Activated T-cell treated with anti-CD3 and anti-CD28 coated beads, Interleukin-2, amount 50 U/mL, for 4 hours (primary cell): ENCODE measurements at regions not wholly inside any gene's neighbourhood (a gene's known extent, or its start where the extent isn't known, plus 50 kb on each side); places are given as distances from the start of the nearest gene placed in this dataset.

ENCODE experiments used
- ATAC-seq, 2 donors: fragments of 200-7000 bp; cut with Tn5 transposase; one replicate each; pipeline ENCODE4 v1.10.0; 2021
- DNase-seq: peaks from one replicate; pipeline ENCODE4 v3.0.0-alpha.2; 2020
- H3K27me3 Mint-ChIP-seq: one replicate; pipeline ENCODE4 v1.8.0; 2021; ENCODE audit warnings: low read depth, mixed read lengths
- H3K36me3 Mint-ChIP-seq: one replicate; pipeline ENCODE4 v1.8.0; 2022; ENCODE audit warnings: mixed read lengths; ENCODE audit not compliant: insufficient read depth
- H3K4me1 Mint-ChIP-seq: one replicate; pipeline ENCODE4 v1.8.0; 2021; ENCODE audit warnings: low read depth, mixed read lengths
- H3K4me3 Mint-ChIP-seq: one replicate; pipeline ENCODE4 v1.8.0; 2021; ENCODE audit warnings: mild to moderate bottlenecking, moderate library complexity, mixed read lengths
- H3K9me3 Mint-ChIP-seq: one replicate; pipeline ENCODE4 v1.8.0; 2021; ENCODE audit warnings: mixed read lengths

DNA sequence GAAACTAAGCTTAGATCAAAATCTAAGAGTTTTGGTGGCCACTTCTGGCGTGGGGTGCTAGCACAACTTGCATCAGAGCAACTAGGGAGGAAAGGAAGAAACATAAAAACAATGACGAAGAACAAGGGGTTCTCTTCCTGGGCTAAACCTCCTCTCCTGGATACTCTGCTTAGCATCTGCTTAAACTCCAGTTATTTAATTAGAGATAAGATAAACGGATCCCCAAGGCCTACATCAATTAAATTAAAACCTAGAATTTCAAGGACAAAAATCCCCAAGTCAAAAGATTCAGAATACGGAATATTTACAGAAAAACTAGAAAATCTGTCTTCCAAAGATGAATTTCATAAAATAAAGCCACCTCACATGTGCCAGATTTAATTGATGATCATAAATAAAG is 281.9 kb downstream of the SHOX2 start:
- Mint-ChIP-seq H3K27me3 (no peaks in the 10 kb centered on the region), H3K4me3 (no peak overlapping the region), H3K36me3 (no peaks in the 10 kb centered on the region), H3K9me3 (peaks cover 14% of the 10 kb centered on the region), H3K4me1 (no peaks in the 10 kb centered on the region)
- ATAC-seq (no peak), DNase-seq (no peak)

DNA sequence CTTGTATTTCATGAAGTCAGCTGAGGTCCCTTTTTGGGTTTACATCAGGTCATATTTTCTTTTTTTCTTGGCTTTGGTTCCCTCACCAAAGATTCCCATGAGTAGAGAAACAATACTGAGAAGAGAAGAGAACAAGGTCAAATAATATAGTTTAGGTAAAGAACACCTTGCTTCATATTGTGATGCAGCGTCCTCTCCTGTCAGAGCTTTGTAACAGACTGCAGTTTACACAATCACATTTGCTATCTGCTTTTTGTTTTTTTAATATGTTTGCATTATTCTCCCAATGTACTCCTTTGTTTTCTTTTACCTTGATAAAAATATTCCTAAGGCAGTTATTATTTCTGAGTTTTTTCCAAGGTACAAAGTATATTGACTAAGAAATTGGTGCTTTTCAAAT is 283.2 kb downstream of the SHOX2 start:
- Mint-ChIP-seq H3K4me1 (no peaks in the 10 kb centered on the region), H3K36me3 (no peaks in the 10 kb centered on the region), H3K27me3 (no peaks in the 10 kb centered on the region), H3K4me3 (no peak overlapping the region), H3K9me3 (peaks cover 7% of the 10 kb centered on the region)
- DNase-seq (no peak), ATAC-seq (no peak)

DNA sequence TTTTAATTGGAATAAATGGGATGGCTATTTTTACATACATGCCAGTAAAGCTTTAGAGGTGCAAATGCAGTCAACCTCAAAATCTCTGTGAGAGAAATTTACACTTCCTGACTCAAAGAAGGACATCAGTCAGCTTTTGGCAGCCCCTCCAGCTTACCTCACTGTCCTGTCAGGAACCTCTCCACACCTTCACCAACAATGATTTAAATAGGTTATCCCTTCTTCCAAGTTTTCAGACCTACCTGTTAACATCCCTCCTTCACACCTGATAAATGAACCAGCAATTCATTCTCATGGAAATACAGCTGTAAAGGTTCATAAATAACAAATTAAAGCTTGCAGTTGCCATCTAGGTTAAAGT is 286.1 kb downstream of the SHOX2 start:
- DNase-seq, result no peak
- Mint-ChIP-seq H3K9me3 (peaks cover 3% of the 10 kb centered on the region), H3K36me3 (no peaks in the 10 kb centered on the region), H3K4me1 (no peaks in the 10 kb centered on the region), H3K4me3 (no peak overlapping the region), H3K27me3 (no peaks in the 10 kb centered on the region)
- ATAC-seq, result no peak

DNA sequence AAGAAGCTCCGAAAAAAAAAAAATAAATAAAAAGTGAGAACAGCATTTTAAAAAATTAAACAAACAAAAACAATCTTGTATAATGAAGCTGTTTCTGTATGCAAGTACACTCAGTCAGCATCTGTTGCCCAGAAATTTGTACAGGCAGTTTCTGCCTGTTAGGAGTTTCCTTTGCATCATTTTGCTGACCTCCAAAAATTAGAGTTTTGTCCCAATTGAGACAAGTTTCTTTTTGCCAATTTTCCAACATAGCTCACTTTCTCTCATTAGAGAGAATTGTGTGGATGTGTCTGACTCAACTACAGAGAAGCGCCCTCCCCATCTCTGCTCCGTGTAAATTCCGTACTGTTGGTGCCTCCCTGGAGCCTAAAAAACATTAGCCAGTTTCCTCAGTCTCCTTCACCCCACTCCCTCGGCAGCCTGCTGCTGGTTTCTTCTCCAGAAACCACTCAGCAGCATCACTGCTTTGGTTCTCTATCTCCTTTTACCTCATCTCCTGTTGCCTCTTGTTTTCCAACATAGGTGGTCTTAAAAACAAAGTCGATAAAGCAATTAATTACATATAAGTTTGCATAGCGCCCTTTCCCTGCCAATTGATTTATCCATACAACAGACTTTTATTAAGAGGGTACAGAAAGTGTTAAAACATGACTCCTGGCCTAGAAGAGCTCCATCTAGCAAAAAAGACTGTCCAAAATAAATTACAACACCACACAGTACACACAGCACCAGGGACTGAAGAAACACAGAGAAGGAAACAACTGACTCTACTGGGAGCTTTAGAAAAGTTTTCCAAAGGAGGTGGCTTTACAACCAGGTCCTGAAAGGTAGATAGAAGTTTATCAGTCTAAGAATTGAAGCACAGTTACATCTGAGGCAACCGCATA is 286.7 kb downstream of the SHOX2 start:
- no peak for DNase-seq
- Mint-ChIP-seq H3K9me3 (peaks cover 3% of the 10 kb centered on the region), H3K27me3 (no peaks in the 10 kb centered on the region), H3K4me1 (no peaks in the 10 kb centered on the region), H3K4me3 (no peak overlapping the region), H3K36me3 (no peaks in the 10 kb centered on the region)
- ATAC-seq, result no peak

DNA sequence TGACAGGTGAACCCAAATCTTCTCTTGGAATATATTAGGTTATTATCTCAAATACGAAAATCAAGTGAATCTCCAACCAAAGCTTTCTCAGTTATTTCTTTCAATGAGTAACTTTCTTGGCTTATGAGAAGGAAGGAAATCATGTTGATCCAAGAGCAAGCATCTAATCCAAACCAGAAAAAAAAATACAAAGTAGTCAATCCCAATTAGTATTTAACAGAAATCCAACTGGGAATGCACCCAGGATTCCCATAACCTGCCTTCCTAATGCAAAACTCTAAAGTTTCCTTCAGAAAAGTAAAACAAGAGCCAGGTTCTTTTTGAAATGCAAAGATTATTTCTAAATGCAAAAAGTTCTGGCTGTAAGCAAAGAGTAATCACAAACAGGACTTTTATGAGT is 289.3 kb downstream of the SHOX2 start:
- H3K4me1 Mint-ChIP-seq, result no peaks in the 10 kb centered on the region
- H3K27me3 Mint-ChIP-seq, result no peaks in the 10 kb centered on the region
- no peaks in the 10 kb centered on the region for H3K36me3 Mint-ChIP-seq
- no peak for ATAC-seq
- H3K4me3 Mint-ChIP-seq, result no peak overlapping the region
- DNase-seq, result no peak
- peaks cover 3% of the 10 kb centered on the region for H3K9me3 Mint-ChIP-seq

DNA sequence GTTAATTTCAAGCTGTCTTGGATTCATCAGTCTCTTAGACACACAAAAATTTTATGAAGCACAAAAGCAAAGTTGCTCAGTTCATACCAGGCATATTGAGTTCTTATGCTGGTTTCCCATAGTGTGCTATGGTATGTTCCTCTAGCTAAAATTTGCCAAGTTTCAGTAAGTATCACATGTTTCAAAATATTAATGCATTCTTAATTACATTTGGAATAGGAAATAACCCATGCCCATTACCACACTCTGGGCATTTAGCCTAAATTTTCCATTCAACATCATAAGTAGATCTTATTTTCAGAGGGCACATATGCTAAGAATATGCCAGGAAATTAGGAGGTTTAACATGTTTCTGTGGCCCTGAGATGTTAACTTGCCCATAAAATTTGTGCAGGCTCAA is 289.9 kb downstream of the SHOX2 start:
- Mint-ChIP-seq H3K4me1 (no peaks in the 10 kb centered on the region), H3K27me3 (no peaks in the 10 kb centered on the region), H3K9me3 (peaks cover 4% of the 10 kb centered on the region), H3K4me3 (no peak overlapping the region), H3K36me3 (no peaks in the 10 kb centered on the region)
- DNase-seq (no peak), ATAC-seq (no peak)

DNA sequence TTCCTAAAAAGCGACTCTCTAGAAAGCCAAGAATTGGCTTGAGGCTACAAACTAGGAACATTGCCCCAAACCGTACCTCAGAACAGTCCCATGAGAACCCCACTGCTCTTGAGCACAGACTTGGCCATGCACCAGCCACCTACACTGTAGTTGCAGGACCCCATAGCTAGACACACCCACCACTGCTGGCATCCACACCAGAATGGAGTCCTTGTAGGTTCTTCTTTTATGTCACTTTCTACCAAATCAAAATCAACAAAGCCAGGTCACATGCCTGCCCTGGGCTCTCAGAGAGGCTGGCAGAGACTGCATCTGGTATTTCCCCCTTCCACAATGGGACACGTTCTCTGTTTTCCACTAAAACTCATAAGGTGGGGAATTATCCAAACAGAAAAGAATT is 290.5 kb downstream of the SHOX2 start:
- DNase-seq, result no peak
- H3K4me3 Mint-ChIP-seq, result no peak overlapping the region
- H3K9me3 Mint-ChIP-seq, result peaks cover 6% of the 10 kb centered on the region
- no peak for ATAC-seq
- no peaks in the 10 kb centered on the region for H3K36me3 Mint-ChIP-seq
- no peaks in the 10 kb centered on the region for H3K4me1 Mint-ChIP-seq
- H3K27me3 Mint-ChIP-seq, result no peaks in the 10 kb centered on the region

DNA sequence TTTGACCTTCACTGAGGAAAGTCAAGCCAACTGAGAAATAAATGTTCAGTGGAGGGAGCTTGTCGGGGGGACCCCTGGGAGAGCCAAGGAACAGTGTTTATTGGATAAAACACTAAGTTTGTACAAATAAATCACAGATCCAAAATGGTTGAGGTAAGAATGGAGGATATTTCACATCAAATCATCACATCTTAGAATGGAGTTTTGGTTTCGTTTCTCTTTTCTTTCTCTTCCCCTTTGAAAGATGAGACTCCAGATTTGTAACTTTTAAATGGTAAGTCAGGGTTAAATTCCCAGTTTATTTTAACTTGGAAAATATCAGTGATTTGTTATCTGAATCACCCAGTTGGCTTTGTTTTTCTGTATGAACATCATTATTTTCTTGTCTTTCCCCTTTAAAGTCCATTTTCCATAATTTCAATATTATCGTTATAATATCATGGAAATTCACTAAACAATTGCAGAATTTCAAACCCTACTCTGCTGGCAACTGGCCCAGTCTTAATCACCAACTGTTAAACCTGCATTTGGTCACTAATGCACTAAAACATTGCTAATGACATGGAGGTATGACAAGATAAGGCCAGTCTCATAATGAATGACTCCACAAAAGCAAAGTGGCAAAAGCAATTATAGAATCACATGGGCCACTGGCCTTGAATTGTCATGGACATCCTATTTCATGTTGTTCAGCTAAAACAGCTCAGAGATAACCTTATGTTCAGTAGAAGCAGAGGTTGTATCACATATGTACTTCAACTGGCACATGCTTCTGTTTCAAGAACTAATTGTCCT is 295.1 kb downstream of the SHOX2 start:
- Mint-ChIP-seq H3K4me3 (no peak overlapping the region), H3K4me1 (no peaks in the 10 kb centered on the region), H3K9me3 (peaks cover 4% of the 10 kb centered on the region), H3K27me3 (no peaks in the 10 kb centered on the region), H3K36me3 (no peaks in the 10 kb centered on the region)
- no peak for ATAC-seq
- DNase-seq, result no peak

DNA sequence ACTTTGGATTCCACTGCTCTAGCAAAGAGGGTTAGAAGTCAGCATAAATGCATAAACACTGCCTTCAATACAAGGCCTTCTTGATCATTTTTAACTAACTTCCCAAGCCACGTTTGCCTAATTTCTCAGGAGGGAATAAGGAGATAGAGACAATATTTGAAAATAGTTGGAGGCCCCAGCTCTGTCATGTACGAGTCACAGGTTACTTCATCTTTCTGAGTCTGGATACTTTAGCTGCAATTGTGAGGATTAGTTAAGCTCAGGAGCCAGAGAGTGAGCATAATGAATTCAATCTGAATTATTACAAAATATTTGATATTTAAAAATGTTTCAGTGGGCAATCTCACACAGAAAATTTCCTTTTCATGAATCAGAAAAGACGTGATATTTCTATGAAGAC is 298.9 kb downstream of the SHOX2 start:
- no peak for DNase-seq
- H3K9me3 Mint-ChIP-seq, result peaks cover 9% of the 10 kb centered on the region
- H3K27me3 Mint-ChIP-seq, result no peaks in the 10 kb centered on the region
- H3K4me3 Mint-ChIP-seq, result no peak overlapping the region
- no peaks in the 10 kb centered on the region for H3K4me1 Mint-ChIP-seq
- no peak for ATAC-seq
- H3K36me3 Mint-ChIP-seq, result no peaks in the 10 kb centered on the region

DNA sequence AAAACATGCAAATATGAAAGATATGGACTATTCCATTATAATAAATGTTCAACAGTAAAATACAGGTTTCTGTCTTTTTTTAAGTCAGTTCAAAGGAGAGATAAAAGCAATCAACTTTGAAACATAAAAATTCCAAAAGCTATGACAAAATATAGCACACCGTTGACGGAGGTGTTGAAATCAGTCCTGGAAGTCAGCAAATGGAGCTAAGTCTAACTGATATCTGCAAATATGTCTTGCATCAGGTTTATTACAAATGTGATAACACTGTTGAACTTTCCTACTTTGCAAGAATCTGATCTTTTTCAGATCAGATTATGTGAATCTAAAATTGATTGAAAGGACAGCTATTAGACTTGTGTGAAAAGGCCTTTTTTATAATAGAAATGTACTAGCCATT is 300.7 kb downstream of the SHOX2 start:
- no peaks in the 10 kb centered on the region for H3K27me3 Mint-ChIP-seq
- DNase-seq (no peak), ATAC-seq (no peak)
- no peaks in the 10 kb centered on the region for H3K4me1 Mint-ChIP-seq
- H3K36me3 Mint-ChIP-seq, result no peaks in the 10 kb centered on the region
- peaks cover 17% of the 10 kb centered on the region for H3K9me3 Mint-ChIP-seq
- H3K4me3 Mint-ChIP-seq, result no peak overlapping the region

DNA sequence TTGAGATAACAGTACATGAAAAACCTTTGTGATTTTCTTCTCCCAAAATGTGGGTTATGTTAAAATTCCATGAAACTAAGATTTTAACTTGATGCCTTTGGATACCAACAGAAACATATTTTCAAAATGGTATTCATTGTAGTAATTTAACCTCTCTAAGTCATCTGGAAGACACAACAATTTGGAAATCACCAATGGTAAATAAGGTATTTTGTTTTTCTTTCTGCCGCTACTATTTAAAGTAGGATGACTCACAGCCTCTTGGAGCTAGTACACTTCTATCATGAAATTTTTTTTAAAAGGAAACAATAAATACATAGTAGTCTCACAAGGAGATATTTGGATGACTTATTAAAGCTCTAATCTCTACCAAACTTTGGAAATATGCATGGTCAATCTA is 291.6 kb upstream of the VEPH1 start:
- H3K4me1 Mint-ChIP-seq, result no peaks in the 10 kb centered on the region
- H3K27me3 Mint-ChIP-seq, result no peaks in the 10 kb centered on the region
- no peak overlapping the region for H3K4me3 Mint-ChIP-seq
- DNase-seq (no peak), ATAC-seq (no peak)
- peaks cover 7% of the 10 kb centered on the region for H3K9me3 Mint-ChIP-seq
- H3K36me3 Mint-ChIP-seq, result no peaks in the 10 kb centered on the region

DNA sequence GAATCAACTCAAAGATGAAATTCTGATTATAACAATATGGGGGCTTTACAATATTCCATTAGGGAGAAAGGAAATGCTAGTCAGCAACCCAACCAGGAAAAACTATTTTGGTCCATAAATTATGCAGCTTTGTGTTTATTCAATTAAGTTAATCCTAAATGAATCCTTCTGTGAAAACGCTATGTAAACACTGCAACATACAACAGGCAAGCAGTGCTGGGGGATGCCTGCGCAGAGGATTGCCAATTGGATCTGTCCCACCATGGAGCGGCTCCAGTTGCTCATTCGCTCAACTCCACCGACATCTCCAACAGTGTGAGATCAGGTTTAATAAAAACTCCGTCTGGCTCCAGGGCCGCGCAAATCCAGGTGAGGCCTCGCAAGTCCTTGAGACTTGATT is 290.5 kb upstream of the VEPH1 start:
- ATAC-seq, result no peak
- DNase-seq, result no peak
- no peaks in the 10 kb centered on the region for H3K36me3 Mint-ChIP-seq
- H3K4me1 Mint-ChIP-seq, result no peaks in the 10 kb centered on the region
- peaks cover 4% of the 10 kb centered on the region for H3K9me3 Mint-ChIP-seq
- H3K27me3 Mint-ChIP-seq, result no peaks in the 10 kb centered on the region
- H3K4me3 Mint-ChIP-seq, result no peak overlapping the region

DNA sequence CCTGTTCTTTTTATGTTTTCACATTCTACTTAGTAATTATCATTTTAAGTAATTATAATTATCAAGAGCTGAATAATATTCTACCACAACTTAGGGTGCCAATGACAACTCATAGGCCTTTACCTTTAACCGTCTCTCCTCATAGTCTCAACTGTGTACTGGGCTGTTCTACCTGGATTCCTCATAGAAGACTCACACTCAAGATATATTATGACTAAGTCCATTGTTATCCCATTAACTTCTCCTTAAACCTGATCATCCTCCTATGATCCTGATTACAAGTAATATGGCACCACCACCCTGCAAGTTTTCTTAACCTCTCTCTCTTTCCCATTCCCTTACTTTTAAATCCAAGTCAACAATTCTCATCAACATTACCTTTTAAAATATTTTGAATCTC is 285.9 kb upstream of the VEPH1 start:
- Mint-ChIP-seq H3K4me3 (no peak overlapping the region), H3K36me3 (no peaks in the 10 kb centered on the region), H3K4me1 (no peaks in the 10 kb centered on the region), H3K27me3 (no peaks in the 10 kb centered on the region), H3K9me3 (no peaks in the 10 kb centered on the region)
- ATAC-seq (no peak), DNase-seq (no peak)

DNA sequence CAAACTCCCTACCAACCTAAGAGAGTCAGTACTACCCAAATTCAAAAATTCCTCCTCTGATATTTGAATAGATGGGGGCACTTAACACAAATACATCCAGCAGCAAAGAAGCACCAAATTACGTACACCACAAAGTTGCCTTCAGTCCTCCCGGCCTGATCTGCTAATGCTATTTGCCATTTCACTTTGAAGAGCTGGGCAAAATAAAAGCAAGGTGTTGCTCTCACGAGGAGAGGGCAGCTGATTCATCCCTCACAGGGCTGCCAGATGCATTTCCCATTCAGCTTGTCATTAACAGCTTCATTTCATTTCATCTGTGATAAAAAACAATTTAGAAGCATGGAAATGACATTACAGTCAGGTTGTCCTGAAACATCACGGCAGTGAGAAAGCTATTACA is 283.4 kb upstream of the VEPH1 start:
- Mint-ChIP-seq H3K27me3 (no peaks in the 10 kb centered on the region), H3K36me3 (no peaks in the 10 kb centered on the region), H3K4me3 (no peak overlapping the region), H3K4me1 (no peaks in the 10 kb centered on the region), H3K9me3 (peaks cover 3% of the 10 kb centered on the region)
- no peak for ATAC-seq
- DNase-seq, result no peak

DNA sequence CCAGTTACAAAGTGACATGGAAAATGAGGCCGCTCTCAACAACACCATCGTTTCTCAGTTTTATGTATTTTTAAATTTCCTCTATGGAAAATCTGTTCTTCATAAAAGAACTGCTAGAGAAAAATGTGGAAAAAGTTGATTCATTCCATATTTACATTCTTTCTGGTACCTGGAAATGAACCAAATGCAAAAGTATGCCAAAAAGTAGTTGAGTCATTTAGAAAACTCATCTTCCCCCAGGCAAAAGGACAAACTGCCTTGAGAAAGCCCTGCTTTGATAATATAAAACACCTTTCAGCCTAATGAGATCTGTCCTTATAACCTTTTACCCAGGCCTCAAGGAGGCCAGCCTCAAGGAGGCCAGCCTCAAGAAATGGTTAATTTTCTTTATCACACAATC is 283.0 kb upstream of the VEPH1 start:
- ATAC-seq, result no peak
- no peaks in the 10 kb centered on the region for H3K36me3 Mint-ChIP-seq
- H3K4me1 Mint-ChIP-seq, result no peaks in the 10 kb centered on the region
- H3K4me3 Mint-ChIP-seq, result no peak overlapping the region
- DNase-seq, result no peak
- H3K27me3 Mint-ChIP-seq, result no peaks in the 10 kb centered on the region
- H3K9me3 Mint-ChIP-seq, result peaks cover 3% of the 10 kb centered on the region
